ENCODE measurements at regions not wholly inside any gene's neighbourhood (a gene's known extent, or its start where the extent isn't known, plus 50 kb on each side); places are given as distances from the start of the nearest gene placed in this dataset.
"Not testable (repeated sequence)": the region's sequence is repeated elsewhere in the genome, so short reads cannot be mapped to it uniquely, and the experiment has no call there.

GRCh38 chr1:223025190-223025734 is 117.8 kb downstream of the TLR5 start:
- DNase-seq: not testable (repeated sequence)

- DNase-seq: not testable (repeated sequence)
Observed at GRCh38 chr1:223026639-223027038, 116.4 kb downstream of the TLR5 start.

- no peak for DNase-seq
Observed at GRCh38 chr1:223029985-223030769, 112.9 kb downstream of the TLR5 start.

- no peak for DNase-seq
Observed at GRCh38 chr1:223030871-223031400, 112.1 kb downstream of the TLR5 start.

GRCh38 chr1:223031733-223032601 is 111.1 kb downstream of the TLR5 start:
- peak; percentile 89 for DNase-seq

GRCh38 chr1:223033658-223034057 is 109.4 kb downstream of the TLR5 start:
- DNase-seq: no peak

- DNase-seq: no peak
Observed at GRCh38 chr1:223034270-223034798, 108.7 kb downstream of the TLR5 start.

GRCh38 chr1:223035724-223036478 is 107.1 kb downstream of the TLR5 start:
- DNase-seq: no peak

- no peak for DNase-seq
Observed at GRCh38 chr1:223036479-223036845, 106.6 kb downstream of the TLR5 start.

GRCh38 chr1:223037845-223038244 is 105.2 kb downstream of the TLR5 start:
- no peak for DNase-seq

- DNase-seq: peak; percentile 42
Observed at GRCh38 chr1:223038288-223039006, 104.6 kb downstream of the TLR5 start.

- peak; percentile 40 for DNase-seq
Observed at GRCh38 chr1:223039990-223040389, 103.1 kb downstream of the TLR5 start.

- DNase-seq: no peak
Observed at GRCh38 chr1:223041481-223041880, 101.6 kb downstream of the TLR5 start.

- no peak for DNase-seq
Observed at GRCh38 chr1:223045164-223045957, 97.7 kb downstream of the TLR5 start.

GRCh38 chr1:223046011-223046410 is 97.0 kb downstream of the TLR5 start:
- DNase-seq: no peak

- not testable (repeated sequence) for DNase-seq
Observed at GRCh38 chr1:223046463-223046862, 96.6 kb downstream of the TLR5 start.

- no peak for DNase-seq
Observed at GRCh38 chr1:223048026-223048425, 95.0 kb downstream of the TLR5 start.

GRCh38 chr1:223052462-223052861 is 90.6 kb downstream of the TLR5 start:
- no peak for DNase-seq

GRCh38 chr1:223052931-223053330 is 90.1 kb downstream of the TLR5 start:
- no peak for DNase-seq

- no peak for DNase-seq
Observed at GRCh38 chr1:223056802-223057201, 86.2 kb downstream of the TLR5 start.

GRCh38 chr1:223057569-223058093 is 85.4 kb downstream of the TLR5 start:
- DNase-seq: no peak
